Caki2 (cell line): ENCODE measurements at regions not wholly inside any gene's neighbourhood (a gene's known extent, or its start where the extent isn't known, plus 50 kb on each side); places are given as distances from the start of the nearest gene placed in this dataset.
A peak's percentile ranks its signal among the peaks of the same experiment; 100 is the strongest.

Source experiments
- DNase-seq: peaks from one replicate; pipeline ENCODE4 v3.0.0-alpha.2; 2015; ENCODE audit warnings: low read depth
- in situ Hi-C: cut with HindIII; loops from 2 replicates; pipeline ENCODE4 v1.10.0; 2016; ENCODE audit warnings: low sequenced_read_pairs, low pct_unique_long_range_greater_than_20kb, mixed read lengths

DNA sequence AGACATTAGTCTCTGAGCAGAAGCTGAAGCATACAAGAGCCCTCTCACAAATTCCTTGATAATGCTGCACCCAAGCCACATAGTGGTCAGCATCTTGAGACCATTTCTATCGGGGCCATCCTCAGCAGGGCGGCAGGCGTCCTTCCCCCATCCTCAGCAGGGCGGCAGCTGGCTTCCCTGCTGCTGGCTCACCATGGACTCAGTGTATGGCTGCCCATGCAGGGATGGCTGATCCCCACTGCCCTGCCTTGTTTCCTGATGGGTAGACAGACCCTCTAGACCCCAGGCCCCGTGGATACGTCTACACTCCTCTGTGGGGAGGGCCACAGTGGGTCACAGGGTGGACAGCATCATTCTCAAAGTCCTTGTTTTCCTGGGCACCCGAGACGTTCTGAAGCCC lies 406.8 kb downstream of the TCERG1L start:
- in situ Hi-C loops = no loop called here
- no peak for DNase-seq

GRCh38 chr10:130905386-130905785 lies 406.1 kb downstream of the TCERG1L start:
- in situ Hi-C loops = no loop called here
- no peak for DNase-seq

DNA sequence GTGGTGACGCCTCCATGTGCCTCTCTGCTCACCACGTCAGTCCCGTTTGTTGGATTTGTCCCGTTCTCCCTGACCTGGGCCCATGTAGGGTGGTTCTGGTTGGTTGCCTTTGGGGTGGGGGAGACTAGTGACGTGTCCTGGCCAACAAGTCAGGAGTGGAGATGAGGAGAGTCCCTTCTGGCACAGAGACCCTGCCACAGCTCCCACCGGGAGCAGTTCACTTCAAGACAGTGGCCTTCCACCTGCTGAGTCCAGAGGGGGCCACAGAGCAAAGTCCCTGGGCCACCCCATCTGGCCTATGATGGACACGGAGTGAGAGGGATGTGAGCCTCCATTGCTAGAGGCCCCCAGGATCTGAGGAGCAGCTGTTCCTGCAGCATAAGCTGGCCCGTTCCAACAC lies 405.6 kb downstream of the TCERG1L start:
- DNase-seq = no peak
- in situ Hi-C loops = no loop called here

GRCh38 chr10:130910848-130911247 lies 400.7 kb downstream of the TCERG1L start:
- in situ Hi-C loops = no loop called here
- no peak for DNase-seq

GRCh38 chr10:130913844-130914243 lies 397.7 kb downstream of the TCERG1L start:
- DNase-seq = no peak
- in situ Hi-C loops = no loop called here

DNA sequence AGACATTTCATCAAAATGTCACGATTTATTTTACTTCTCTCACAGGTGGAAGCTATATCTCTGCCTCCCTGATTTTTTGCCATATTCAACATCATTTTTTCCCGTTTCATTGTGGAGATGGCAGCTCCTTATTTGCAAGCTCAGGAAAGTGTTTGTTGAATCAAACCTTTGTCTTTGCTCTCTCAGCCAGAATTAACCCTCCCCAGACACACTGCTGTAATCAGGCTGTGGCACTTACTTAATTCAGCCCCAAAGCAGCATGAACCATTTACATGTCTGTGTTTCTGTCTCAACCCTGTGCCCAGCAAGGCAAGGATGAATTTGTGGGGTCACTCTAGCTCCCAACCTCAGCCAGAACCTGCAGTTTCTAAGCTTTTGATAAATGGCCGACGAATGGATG lies 397.2 kb downstream of the TCERG1L start:
- no peak for DNase-seq
- in situ Hi-C loops = no loop called here

- no peak for DNase-seq
- in situ Hi-C loops = no loop called here
Measured at GRCh38 chr10:130915065-130915464, 396.5 kb downstream of the TCERG1L start.

DNA sequence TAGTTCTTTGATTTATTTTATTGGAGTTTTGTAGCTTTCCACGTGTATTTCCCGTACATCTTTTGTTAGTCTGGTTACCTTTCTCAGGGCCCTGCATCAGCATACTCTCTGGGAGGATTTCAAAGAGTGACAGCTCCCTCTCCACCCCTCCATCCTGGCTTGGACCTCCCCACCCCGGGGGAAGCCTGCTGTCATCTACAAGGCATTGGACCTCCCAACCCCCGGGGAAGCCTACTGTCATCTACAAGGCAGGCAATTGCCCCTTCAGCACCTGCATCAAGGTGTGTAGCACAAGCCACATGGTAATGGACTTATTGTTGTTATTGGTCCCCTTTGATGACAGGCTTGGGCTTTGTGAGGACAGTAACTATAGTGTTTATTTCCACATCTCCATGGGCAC lies 390.1 kb downstream of the TCERG1L start:
- in situ Hi-C loops = no loop called here

GRCh38 chr10:130921911-130922440 lies 389.5 kb downstream of the TCERG1L start:
- in situ Hi-C loops = no loop called here
- no peak for DNase-seq

More for the DNA sequence above, 390.1 kb downstream of the TCERG1L start:
- no peak for DNase-seq

DNA sequence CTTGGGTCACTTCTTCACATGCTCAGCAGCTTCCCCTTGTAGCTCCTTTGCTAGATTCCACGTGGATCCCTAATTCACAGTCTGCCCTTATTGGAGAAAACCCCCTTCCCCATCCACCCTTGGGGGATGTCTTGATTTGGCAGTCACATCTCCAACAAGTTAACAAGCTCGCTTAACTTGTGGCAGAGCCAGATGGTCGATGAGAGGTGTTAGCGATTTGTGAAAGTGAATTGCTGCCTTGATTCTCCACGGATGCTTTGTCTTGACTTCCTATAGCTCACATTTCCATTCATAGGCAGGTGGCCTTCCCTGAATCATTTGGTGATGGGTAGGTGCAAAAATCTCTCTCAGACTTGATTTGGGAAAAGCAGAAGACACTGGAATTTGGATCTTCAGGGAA lies 387.9 kb downstream of the TCERG1L start:
- no peak for DNase-seq
- in situ Hi-C loops = no loop called here

- in situ Hi-C loops = no loop called here
- DNase-seq = peak; percentile 33
Measured at GRCh38 chr10:130924138-130924819, 387.2 kb downstream of the TCERG1L start.

DNA sequence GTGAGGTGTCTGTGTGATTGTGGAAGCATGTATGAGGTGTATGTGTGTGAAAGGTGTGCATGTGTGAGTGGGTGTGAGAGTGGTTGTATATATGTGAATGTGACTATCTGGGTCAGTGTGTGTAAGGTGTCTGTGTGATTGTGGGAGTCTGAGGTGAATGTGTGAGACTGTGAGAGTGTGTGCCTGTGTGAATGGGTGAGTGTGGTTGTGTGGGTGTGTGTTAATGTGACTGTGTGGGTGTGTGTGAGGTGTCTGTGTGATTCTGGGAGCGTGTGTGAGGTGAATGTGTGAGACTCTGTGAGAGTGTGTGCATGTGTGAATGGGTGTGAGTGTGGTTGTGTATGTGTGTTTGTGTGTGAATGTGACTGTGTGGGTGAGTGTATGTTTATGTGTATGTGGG lies 385.1 kb downstream of the TCERG1L start:
- DNase-seq = no peak
- in situ Hi-C loops = no loop called here

DNA sequence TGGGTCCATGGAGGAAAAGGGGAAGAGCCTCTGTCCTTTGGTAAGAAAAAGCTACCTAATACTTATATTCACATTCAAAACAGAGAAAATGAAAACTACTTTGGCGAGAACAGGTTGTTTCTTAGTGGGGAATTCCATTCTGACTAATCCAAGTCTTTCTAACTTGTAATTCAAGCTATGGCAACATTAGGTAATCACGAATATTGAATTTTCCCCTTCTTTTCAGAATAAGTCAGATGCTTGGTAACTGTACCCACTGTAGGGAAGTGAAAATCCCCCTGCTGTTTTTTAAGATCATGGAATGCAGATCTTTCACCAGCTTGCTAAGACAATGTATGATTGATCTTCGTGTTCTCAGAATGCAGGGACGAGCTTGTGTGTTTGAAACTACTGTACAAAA lies 384.4 kb downstream of the TCERG1L start:
- in situ Hi-C loops = no loop called here
- DNase-seq = no peak

- in situ Hi-C loops = no loop called here
Measured at GRCh38 chr10:130928306-130928705, 383.2 kb downstream of the TCERG1L start.

DNA sequence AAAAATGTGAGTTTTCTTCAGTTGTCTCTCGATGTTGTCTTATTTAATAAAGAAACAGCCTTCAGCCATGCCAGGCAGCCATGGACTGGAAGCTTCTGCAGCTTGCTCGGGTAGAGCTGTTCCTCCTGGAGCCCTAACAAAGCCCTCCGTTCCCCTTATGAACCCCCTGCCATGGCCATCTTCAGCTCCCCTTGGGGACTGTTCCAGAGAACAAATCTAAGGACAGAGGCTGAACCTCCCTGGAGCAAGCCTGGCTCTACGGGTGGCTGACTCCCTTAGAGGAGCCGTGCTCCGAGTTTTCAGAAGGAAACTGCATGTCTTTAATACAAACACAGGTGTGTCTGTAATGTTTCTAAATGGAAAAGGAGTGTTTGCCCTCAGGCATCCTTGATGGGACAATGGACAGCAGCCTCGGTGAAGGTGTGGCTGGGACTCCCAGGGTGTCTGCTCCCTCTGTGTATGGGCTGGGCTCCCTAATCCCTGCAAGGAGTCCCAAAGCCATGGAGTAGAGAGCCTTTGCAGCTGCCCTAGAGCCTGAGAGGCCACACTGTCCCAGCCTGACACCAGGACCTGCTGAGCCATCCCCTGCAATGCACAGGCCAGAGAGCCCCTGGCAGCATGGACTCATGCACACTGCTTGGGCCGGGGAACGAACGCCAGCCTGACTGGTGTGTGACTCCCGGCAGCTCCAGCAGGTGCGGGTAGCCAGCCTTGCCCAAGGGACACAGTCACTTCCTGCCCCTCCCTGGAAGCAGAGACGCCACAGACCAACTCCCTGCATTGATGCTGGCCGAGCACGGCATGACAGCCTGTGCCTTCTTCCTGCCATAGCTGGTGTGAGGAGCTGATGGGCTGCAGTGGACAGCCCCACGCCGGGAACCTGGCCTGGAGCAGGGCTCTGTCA lies 381.8 kb downstream of the TCERG1L start:
- in situ Hi-C loops = no loop called here
- DNase-seq = no peak

More at GRCh38 chr10:130928306-130928705, 383.2 kb downstream of the TCERG1L start:
- DNase-seq = no peak

GRCh38 chr10:130930821-130931220 lies 380.7 kb downstream of the TCERG1L start:
- no peak for DNase-seq
- in situ Hi-C loops = no loop called here

- in situ Hi-C loops = no loop called here
- no peak for DNase-seq
Measured at GRCh38 chr10:130931256-130931655, 380.3 kb downstream of the TCERG1L start.

- no peak for DNase-seq
- in situ Hi-C loops = no loop called here
Measured at GRCh38 chr10:130932326-130933007, 379.1 kb downstream of the TCERG1L start.

- in situ Hi-C loops = no loop called here
- DNase-seq = no peak
Measured at GRCh38 chr10:130933008-130933390, 378.5 kb downstream of the TCERG1L start.
